ENCODE measurements at regions not wholly inside any gene's neighbourhood (a gene's known extent, or its start where the extent isn't known, plus 50 kb on each side); places are given as distances from the start of the nearest gene placed in this dataset.

- FAIRE-seq (no peak), DNase-seq (ENCODE audit: low read depth in 1 of 2, low spot score in 2 of 2) (no peak)
- Histone ChIP-seq H3K79me1 (ENCODE audit: low read depth, low read length) (no peaks in the 10 kb centered on the region), H3K18ac (ENCODE audit: extremely low read depth, low read length) (no peak overlapping the region), H3K4ac (replicated peaks; ENCODE audit: insufficient read length, low read depth, low read length) (no peak overlapping the region), H2AFZ (ENCODE audit: low read length) (no peak overlapping the region), H4K91ac (replicated peaks; ENCODE audit: insufficient read length, low read length) (no peak overlapping the region), H3K27me3 (replicated peaks in 1 of 4; ENCODE audit: control insufficient read depth in 3 of 4, extremely low read depth in 1 of 4, insufficient read depth in 3 of 4, low read length in 3 of 4) (no peaks in the 10 kb centered on the region), H3K4me3 (ENCODE audit: extremely low read depth in 1 of 4, insufficient read depth in 2 of 4, low read depth in 3 of 4, low read length in 4 of 4) (no peak overlapping the region), H2AK5ac (ENCODE audit: low read depth, low read length) (no peak overlapping the region), H3K36me3 (ENCODE audit: control insufficient read depth in 2 of 4, insufficient read depth in 4 of 4, low read length in 3 of 4) (no peaks in the 10 kb centered on the region), H3K9me3 (ENCODE audit: insufficient read depth in 2 of 2, low read depth in 1 of 2, low read length in 1 of 2) (peaks cover 7 to 15% of the 10 kb centered on the region in 2 experiments; a peak in 3 of 4 replicates), H3K9ac (replicated peaks in 1 of 4; ENCODE audit: extremely low read depth in 1 of 4, low read depth in 3 of 4, low read length in 3 of 4) (no peak overlapping the region), H3K4me2 (ENCODE audit: insufficient read depth in 1 of 2, low read depth in 2 of 2, low read length in 2 of 2) (no peak overlapping the region), H3K23me2 (ENCODE audit: low read depth, low read length) (no peaks in the 10 kb centered on the region), H3K14ac (ENCODE audit: insufficient read length) (no peak overlapping the region), H4K5ac (ENCODE audit: insufficient read length, low read depth, low read length) (no peak overlapping the region), H4K8ac (ENCODE audit: extremely low read depth, insufficient read depth, low read length) (no peak overlapping the region), H3K79me2 (ENCODE audit: control insufficient read depth in 1 of 2, insufficient read depth in 2 of 2, low read length in 2 of 2) (no peaks in the 10 kb centered on the region), H3K27ac (ENCODE audit: low read depth, low read length) (no peak overlapping the region), H2BK20ac (ENCODE audit: low read length) (no peak overlapping the region), H3K23ac (ENCODE audit: insufficient read length) (no peak overlapping the region), H2BK120ac (replicated peaks; ENCODE audit: low read depth, low read length) (no peak overlapping the region), H2BK15ac (ENCODE audit: low read length) (no peak overlapping the region), H2BK12ac (ENCODE audit: low read depth, low read length) (no peak overlapping the region), H4K20me1 (replicated peaks in 1 of 2; ENCODE audit: control insufficient read depth in 1 of 2, insufficient read depth in 2 of 2, low read length in 2 of 2) (no peaks in the 10 kb centered on the region), H3K4me1 (replicated peaks in 1 of 4; ENCODE audit: control insufficient read depth in 3 of 4, insufficient read depth in 4 of 4, low read length in 3 of 4) (no peaks in the 10 kb centered on the region), H3K56ac (replicated peaks; ENCODE audit: insufficient read length, low read depth, low read length) (no peak overlapping the region), H2BK5ac (ENCODE audit: low read depth, low read length) (no peak overlapping the region)
- 80% methylated on average over 2 of the region's 2 CpGs; no CpG with 5 or more reads in 1 of the 2 experiments for WGBS, 2 experiments (ENCODE audit: extremely low coverage in 1 of 2, insufficient coverage in 1 of 2, insufficient read length in 1 of 2, insufficient replicate concordance in 2 of 2, low coverage in 1 of 2, low lambda C conversion rate in 2 of 2, missing lambda C conversion rate in 1 of 2)
- ChIA-PET CTCF (ENCODE audit: partially characterized antibody) (no interaction called here), POLR2A (ENCODE audit: partially characterized antibody) (no interaction called here)
- TF ChIP-seq SIRT6 (IDR thresholded peaks at IDR 0.05; ENCODE audit: low read length) (no peak), SUZ12 (IDR thresholded peaks at IDR 0.05; ENCODE audit: low read length) (no peak), POLR2A (IDR thresholded peaks at IDR 0.05; ENCODE audit: control extremely low read depth in 1 of 2, low read depth in 2 of 2, low read length in 2 of 2) (no peak), FOSL1 (IDR thresholded peaks at IDR 0.05; ENCODE audit: insufficient read depth, low read depth, low read length) (no peak), ATF2 (IDR thresholded peaks at IDR 0.05; ENCODE audit: low read length) (no peak), KDM5A (IDR thresholded peaks at IDR 0.05; ENCODE audit: low read length) (no peak), RFX5 (IDR thresholded peaks at IDR 0.05; ENCODE audit: borderline replicate concordance, low read depth, low read length) (no peak), NANOG (IDR thresholded peaks at IDR 0.05; ENCODE audit: insufficient read depth, low read depth, low read length, poor library complexity, severe bottlenecking) (no peak), KDM1A (IDR thresholded peaks at IDR 0.05; ENCODE audit: borderline replicate concordance, low read length) (no peak), RXRA (IDR thresholded peaks at IDR 0.05; ENCODE audit: insufficient read depth, low read depth, low read length) (no peak), CBX5 (IDR thresholded peaks at IDR 0.05; ENCODE audit: low read depth, low read length) (no peak), HDAC2 (IDR thresholded peaks at IDR 0.05; ENCODE audit: borderline replicate concordance in 1 of 2, low read depth in 2 of 2, low read length in 2 of 2) (no peak), HDAC6 (IDR thresholded peaks at IDR 0.05; ENCODE audit: low read depth, low read length) (no peak), EZH2 (IDR thresholded peaks at IDR 0.05; ENCODE audit: low read depth, low read length, severe bottlenecking) (no peak)
These were observed 72.9 kb downstream of the SLC10A2 start for GRCh38 chr13:102993348-102993747.

Measured in H1 (cell line).